Stomach (tissue), 8 donors: ENCODE measurements at regions not wholly inside any gene's neighbourhood (a gene's known extent, or its start where the extent isn't known, plus 50 kb on each side); places are given as distances from the start of the nearest gene placed in this dataset.
"Not testable (repeated sequence)": the region's sequence is repeated elsewhere in the genome, so short reads cannot be mapped to it uniquely, and the experiment has no call there.

ENCODE experiments used
- DNase-seq, 2 donors: peaks; one replicate each; pipeline versions ENCODE4 v3.0.0 to v3.0.0-alpha.2; 2013 to 2019
- H3K27ac ChIP-seq, 5 donors: fragments of 200-600 bp in 4 of 5; sonication (generic) in 4 of 5; one replicate each; pipeline ENCODE4 v1.5.1; 2013 to 2019; ENCODE audit warnings: mild to moderate bottlenecking in 1 of 5, moderate library complexity in 1 of 5
- H3K27me3 ChIP-seq, 3 donors: fragments of 200-600 bp; sonication (generic); one replicate each; pipeline ENCODE4 v1.5.1; 2017 to 2019; ENCODE audit warnings: mixed run types in 1 of 3
- H3K36me3 ChIP-seq, 4 donors: fragments of 200-600 bp; sonication (generic); 1 replicate in 3 of 4; 2 replicates in 1 of 4; pipeline ENCODE4 v1.5.1; 2016 to 2019
- H3K4me1 ChIP-seq, 4 donors: fragments of 200-600 bp; sonication (generic); one replicate each; pipeline ENCODE4 v1.5.1; 2016 to 2019
- H3K4me3 ChIP-seq, 4 donors: fragments of 200-600 bp; sonication (generic) in 3 of 4; one replicate each; pipeline ENCODE4 v1.5.1; 2016 to 2019; ENCODE audit warnings: mild to moderate bottlenecking in 1 of 4
- H3K9me3 ChIP-seq, 4 donors: fragments of 200-600 bp; sonication (generic); one replicate each; pipeline ENCODE4 v1.5.1; 2016 to 2019
- EP300 ChIP-seq: sonication (generic); formaldehyde crosslinking; IDR thresholded peaks from one replicate; pipeline ENCODE4 v1.6.1; 2017; ENCODE audit warnings: antibody characterized with exemption
- POLR2A ChIP-seq, 4 donors: fragments of 450-650 bp; IDR thresholded peaks; one replicate each; pipeline ENCODE4 v1.6.1; 2016; ENCODE audit warnings: antibody characterized with exemption in 4 of 4, control low read depth in 2 of 4, mild to moderate bottlenecking in 1 of 4, moderate library complexity in 1 of 4
- POLR2AphosphoS5 ChIP-seq, 3 donors: sonication (generic); formaldehyde crosslinking; IDR thresholded peaks; one replicate each; pipeline ENCODE4 v1.6.1; 2016; ENCODE audit warnings: antibody characterized with exemption in 3 of 3
- WGBS, 5 donors: extraction: QIAGEN DNeasy Blood & Tissue Kit in 3 of 5; methylation state at CpG; one replicate each; pipeline versions ENCODE4 v1.1.5 to v1.1.7; 2013 to 2018; 5-methylcytosine and 5-hydroxymethylcytosine counted together
- intact Hi-C: fragments of 100-400 bp; cut with DNase I; formaldehyde crosslinking; loops from one replicate; pipeline ENCODE4 v1.15.1; 2023; ENCODE audit warnings: low total_unique reads
- TF ChIP-seq, protein P1 (sequence below), 7 experiments: fragments of 450-650 bp in 4 of 7; fragments of 200-600 bp in 3 of 7; sonication (generic) in 3 of 7; IDR thresholded peaks; one replicate each; pipeline ENCODE4 v1.5.1; 2016 to 2019; ENCODE audit warnings: antibody characterized with exemption in 7 of 7, control low read depth in 2 of 7, mild to moderate bottlenecking in 1 of 7
- donor health status: healthy with polysubstance abuse.
- donor health status: Bipolar disorder and iron deficiency.
- donor health status: healthy.

DNA sequence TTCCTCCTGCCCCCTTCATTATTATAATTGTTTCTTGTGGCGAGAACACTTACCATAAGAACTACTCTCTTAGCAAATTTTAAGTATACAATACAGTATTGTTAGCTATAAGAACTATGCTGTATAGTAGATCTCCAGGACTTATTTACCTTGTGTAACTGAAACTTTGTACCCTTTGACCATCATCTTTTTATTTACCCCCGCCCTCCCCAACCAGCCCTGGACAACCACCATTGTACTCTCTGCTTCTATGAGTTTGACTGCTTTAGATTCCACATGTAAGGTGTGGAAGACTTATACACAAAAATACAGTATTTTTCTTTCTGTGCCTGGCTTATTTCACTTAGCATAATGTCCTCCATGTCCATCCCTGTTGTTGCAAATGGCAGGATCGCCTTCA, 161.1 kb downstream of the PHF8 start:
- H3K4me3 ChIP-seq, result no peak overlapping the region
- intact Hi-C loops, result no loop called here
- no peaks in the 10 kb centered on the region for H3K36me3 ChIP-seq
- H3K27ac ChIP-seq, result no peak overlapping the region
- WGBS, 5 donors, result 55 to 84% (median 72%) methylated on average over 3 of the region's 3 CpGs
- no peaks in the 10 kb centered on the region for H3K9me3 ChIP-seq
- H3K4me1 ChIP-seq, result no peaks in the 10 kb centered on the region
- no peaks in the 10 kb centered on the region for H3K27me3 ChIP-seq
- TF ChIP-seq POLR2AphosphoS5 (IDR thresholded peaks at IDR 0.05) (no peak), EP300 (no peak), POLR2A (IDR thresholded peaks at IDR 0.05) (no peak)
- TF ChIP-seq, protein P1, sequence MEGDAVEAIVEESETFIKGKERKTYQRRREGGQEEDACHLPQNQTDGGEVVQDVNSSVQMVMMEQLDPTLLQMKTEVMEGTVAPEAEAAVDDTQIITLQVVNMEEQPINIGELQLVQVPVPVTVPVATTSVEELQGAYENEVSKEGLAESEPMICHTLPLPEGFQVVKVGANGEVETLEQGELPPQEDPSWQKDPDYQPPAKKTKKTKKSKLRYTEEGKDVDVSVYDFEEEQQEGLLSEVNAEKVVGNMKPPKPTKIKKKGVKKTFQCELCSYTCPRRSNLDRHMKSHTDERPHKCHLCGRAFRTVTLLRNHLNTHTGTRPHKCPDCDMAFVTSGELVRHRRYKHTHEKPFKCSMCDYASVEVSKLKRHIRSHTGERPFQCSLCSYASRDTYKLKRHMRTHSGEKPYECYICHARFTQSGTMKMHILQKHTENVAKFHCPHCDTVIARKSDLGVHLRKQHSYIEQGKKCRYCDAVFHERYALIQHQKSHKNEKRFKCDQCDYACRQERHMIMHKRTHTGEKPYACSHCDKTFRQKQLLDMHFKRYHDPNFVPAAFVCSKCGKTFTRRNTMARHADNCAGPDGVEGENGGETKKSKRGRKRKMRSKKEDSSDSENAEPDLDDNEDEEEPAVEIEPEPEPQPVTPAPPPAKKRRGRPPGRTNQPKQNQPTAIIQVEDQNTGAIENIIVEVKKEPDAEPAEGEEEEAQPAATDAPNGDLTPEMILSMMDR (IDR thresholded peaks at IDR 0.05), result no peak
- no peak for DNase-seq

DNA sequence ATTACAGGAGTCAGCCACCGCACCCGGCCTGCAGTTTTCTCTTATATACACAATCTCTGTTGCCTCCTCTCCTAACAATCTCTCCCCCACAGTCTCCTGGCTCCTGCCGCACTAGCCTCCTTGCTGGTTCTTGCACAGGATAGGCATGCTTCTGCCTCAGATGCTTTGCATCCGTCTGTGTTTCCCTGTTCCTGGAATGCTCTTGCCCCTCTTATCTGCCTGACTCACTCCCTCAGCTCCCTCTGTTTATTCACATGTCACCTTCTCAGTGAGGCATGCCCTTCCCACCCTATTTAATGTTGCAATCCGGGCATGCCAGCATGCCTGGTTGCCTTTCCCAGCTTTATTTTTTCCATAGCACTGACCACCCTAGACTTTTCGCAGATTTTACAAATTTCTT, 161.9 kb downstream of the PHF8 start:
- Histone ChIP-seq H3K9me3 (peaks cover 0 to 7% (median 3%) of the 10 kb centered on the region in 4 donors), H3K36me3 (no peaks in the 10 kb centered on the region), H3K27me3 (no peaks in the 10 kb centered on the region), H3K4me1 (no peaks in the 10 kb centered on the region), H3K27ac (no peak overlapping the region), H3K4me3 (no peak overlapping the region)
- TF ChIP-seq POLR2A (IDR thresholded peaks at IDR 0.05), result no peak
- peak in 2 of 3 donors; percentile 39 to 46 for TF ChIP-seq POLR2AphosphoS5 (IDR thresholded peaks at IDR 0.05)
- peak in 1 of 2 donors; percentile 39 for DNase-seq
- intact Hi-C loops, result no loop called here
- 16 to 59% (median 30%) methylated on average over 6 of the region's 6 CpGs for WGBS, 5 donors

DNA sequence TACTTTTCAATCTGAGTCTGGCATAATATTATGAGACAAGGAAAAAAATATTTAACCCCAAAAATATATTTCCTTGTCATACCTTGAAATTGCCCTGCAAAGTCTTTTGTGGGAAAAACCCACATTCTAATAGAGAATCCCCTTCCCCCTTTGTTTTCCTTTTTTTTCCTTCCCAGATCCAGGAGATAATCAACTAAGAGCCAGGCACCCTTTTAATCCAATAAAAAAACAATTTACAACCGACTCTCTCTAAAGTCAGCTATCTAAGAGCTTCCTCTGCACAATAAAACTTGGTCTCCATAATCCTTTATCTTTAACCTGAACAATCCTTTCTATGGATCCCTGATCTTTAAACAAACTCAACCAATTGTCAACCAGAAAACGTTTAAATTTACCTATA, 163.5 kb downstream of the PHF8 start:
- H3K36me3 ChIP-seq, H3K27me3 ChIP-seq, intact Hi-C loops, H3K4me3 ChIP-seq, DNase-seq, H3K4me1 ChIP-seq, H3K27ac ChIP-seq: not testable (repeated sequence)
- WGBS, 5 donors, result 35 to 69% (median 39%) methylated on average over 2 of the region's 2 CpGs
- H3K9me3 ChIP-seq, result peaks cover 0 to 22% (median 9%) of the 10 kb centered on the region in 4 donors

DNA sequence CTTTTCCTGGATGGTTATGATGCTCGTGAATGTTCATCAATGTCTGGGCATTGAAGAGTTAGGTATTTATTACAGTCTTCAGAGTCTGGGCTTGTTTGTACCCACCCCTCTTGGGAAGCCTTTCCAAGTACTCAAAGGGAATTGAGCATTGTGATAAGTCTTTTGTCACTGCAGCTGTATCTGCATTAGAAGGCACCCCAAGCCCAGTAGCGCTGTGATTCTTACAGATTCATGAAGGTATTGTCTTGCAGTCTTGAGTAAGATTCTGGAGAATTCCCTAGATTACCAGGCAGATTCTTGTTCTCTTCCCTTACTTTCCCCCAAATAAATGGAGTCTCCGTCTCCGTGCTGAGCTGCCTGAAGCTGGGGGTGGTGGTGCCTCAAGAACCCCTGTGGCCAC, 173.4 kb upstream of the HUWE1 start:
- intact Hi-C loops, result no loop called here
- H3K4me3 ChIP-seq, result no peak overlapping the region
- DNase-seq, result no peak
- H3K9me3 ChIP-seq, result peaks cover 0 to 8% (median 4%) of the 10 kb centered on the region in 4 donors
- peaks cover 0 to 4% (median 0%) of the 10 kb centered on the region in 3 donors for H3K27me3 ChIP-seq
- H3K36me3 ChIP-seq, result no peaks in the 10 kb centered on the region
- H3K4me1 ChIP-seq, result no peaks in the 10 kb centered on the region
- WGBS, 5 donors, result 80 to 98% (median 89%) methylated on average over 4 of the region's 4 CpGs
- no peak overlapping the region for H3K27ac ChIP-seq
- TF ChIP-seq POLR2AphosphoS5 (IDR thresholded peaks at IDR 0.05) (no peak), EP300 (no peak), POLR2A (IDR thresholded peaks at IDR 0.05) (no peak)
- TF ChIP-seq, protein P1 (IDR thresholded peaks at IDR 0.05), result no peak

DNA sequence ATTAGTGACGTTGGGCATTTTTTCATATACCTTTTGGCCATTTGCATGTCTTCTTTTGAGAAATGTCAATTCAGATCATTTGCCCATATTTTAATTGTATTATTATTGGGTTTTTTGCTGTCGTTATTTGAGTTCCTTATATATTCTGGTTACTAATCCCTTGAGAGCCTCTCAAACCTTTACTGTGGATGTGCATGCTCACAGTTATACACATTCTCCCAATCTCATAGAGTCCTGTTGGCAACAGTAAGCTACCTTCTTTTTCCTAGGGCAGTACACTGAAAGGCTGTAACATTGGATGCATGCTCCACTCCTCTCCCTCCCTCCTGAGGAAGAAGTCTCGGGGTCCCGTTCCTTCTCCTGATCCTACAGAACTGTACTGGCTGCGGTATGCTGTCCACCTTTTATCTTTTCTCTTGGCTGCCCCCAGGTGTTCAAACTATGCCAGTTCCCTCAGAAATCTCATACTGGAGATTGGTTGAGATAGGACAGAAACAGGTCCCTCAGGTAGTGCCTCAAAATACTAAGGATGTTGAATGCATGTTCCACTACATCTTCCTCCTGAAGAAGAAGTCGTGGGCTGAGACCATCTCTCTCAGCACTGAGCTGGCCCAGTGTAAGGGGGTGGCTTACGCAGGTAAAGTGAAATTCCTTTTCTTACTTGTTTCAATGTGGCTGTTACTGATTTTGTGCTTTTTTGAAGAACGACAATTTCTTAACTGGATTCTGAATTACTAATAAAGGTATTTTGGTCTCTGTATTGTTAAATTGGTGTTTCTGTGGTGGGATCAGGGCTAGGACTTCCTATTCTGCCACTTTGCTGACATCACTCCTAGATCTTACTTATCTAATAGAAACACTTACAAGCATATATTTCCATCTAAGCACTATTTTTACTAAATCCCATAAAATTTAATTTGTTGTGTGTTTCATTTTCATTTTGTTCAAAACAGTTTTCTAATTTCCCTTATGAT, 145.4 kb upstream of the HUWE1 start:
- no peaks in the 10 kb centered on the region for H3K36me3 ChIP-seq
- WGBS, 5 donors, result 34 to 48% (median 42%) methylated on average over 7 to 8 of the region's 8 CpGs
- intact Hi-C loops, result no loop called here
- H3K27ac ChIP-seq, result no peak overlapping the region
- no peaks in the 10 kb centered on the region for H3K4me1 ChIP-seq
- TF ChIP-seq EP300, result no peak
- TF ChIP-seq, protein P1 (IDR thresholded peaks at IDR 0.05), result peak in 3 of 7 experiments; percentile 2 to 19 (median 12)
- H3K27me3 ChIP-seq, result no peaks in the 10 kb centered on the region
- peak in 1 of 2 donors; percentile 39 for DNase-seq
- no peaks in the 10 kb centered on the region for H3K9me3 ChIP-seq
- H3K4me3 ChIP-seq, result no peak overlapping the region
